ENCODE measurements at regions not wholly inside any gene's neighbourhood (a gene's known extent, or its start where the extent isn't known, plus 50 kb on each side); places are given as distances from the start of the nearest gene placed in this dataset.

- TF ChIP-seq CTCF (IDR thresholded peaks at IDR 0.05) (no peak), POLR2A (IDR thresholded peaks at IDR 0.05; ENCODE audit: low read depth) (no peak), POLR2AphosphoS5 (IDR thresholded peaks at IDR 0.05) (no peak)
Observed at GRCh38 chr13:39100996-39101738, 62.9 kb downstream of the NHLRC3 start.

All from esophagus muscularis mucosa (tissue), 3 donors.